Adrenal gland (tissue), 5 donors: ENCODE measurements at regions not wholly inside any gene's neighbourhood (a gene's known extent, or its start where the extent isn't known, plus 50 kb on each side); places are given as distances from the start of the nearest gene placed in this dataset.

Experiments
- CTCF ChIP-seq, 6 experiments: fragments of 450-650 bp in 4 of 6; fragments of 200-600 bp in 2 of 6; sonication (generic) in 1 of 6; IDR thresholded peaks; 1 replicate in 5 of 6; 2 replicates in 1 of 6; pipeline versions ENCODE4 v1.5.1 to v1.8.0; 2016 to 2021; ENCODE audit warnings: antibody characterized with exemption in 6 of 6, mild to moderate bottlenecking in 2 of 6, moderate library complexity in 1 of 6
- POLR2A ChIP-seq, 2 donors: fragments of 450-650 bp; IDR thresholded peaks; one replicate each; pipeline ENCODE4 v1.6.1; 2017; ENCODE audit warnings: antibody characterized with exemption in 2 of 2, mild to moderate bottlenecking in 2 of 2, moderate library complexity in 1 of 2
- donor health status: DM: no; HTN: no; CAD: no.

GRCh38 chr17:13788385-13788784 is 186.7 kb upstream of the HS3ST3A1 start:
- TF ChIP-seq CTCF (IDR thresholded peaks at IDR 0.05) (no peak), POLR2A (IDR thresholded peaks at IDR 0.05) (no peak)
